ENCODE measurements at regions not wholly inside any gene's neighbourhood (a gene's known extent, or its start where the extent isn't known, plus 50 kb on each side); places are given as distances from the start of the nearest gene placed in this dataset.

DNA sequence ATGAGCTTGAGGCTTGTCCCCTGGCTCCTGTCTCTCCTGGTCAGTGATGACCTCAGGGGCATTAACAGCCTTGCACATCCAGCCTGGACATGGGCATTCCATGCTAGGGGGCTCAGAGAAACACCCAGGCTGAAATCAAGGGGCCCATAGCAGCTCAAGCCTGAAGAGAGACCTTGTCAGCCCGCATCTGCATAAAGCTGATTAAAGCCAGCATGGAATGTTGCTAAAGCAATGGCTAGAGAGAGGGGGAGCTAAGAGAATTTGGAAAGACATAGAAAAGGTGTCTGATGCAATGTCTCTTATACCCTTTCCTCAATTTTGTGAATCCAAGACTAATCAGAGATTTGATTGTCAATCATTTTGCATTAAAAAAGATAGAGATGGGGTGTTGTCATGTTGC lies 51.4 kb upstream of the WSCD1 start:
- H3K4me3 Mint-ChIP-seq: no peak overlapping the region
- H3K4me1 Mint-ChIP-seq (ENCODE audit: low read depth): peaks cover 5% of the 10 kb centered on the region
- no peak overlapping the region for H3K27ac Mint-ChIP-seq
- peaks cover 10% of the 10 kb centered on the region for H3K27me3 Mint-ChIP-seq
- no peaks in the 10 kb centered on the region for H3K36me3 Mint-ChIP-seq
- H3K9me3 Mint-ChIP-seq (ENCODE audit: low read depth): no peaks in the 10 kb centered on the region

DNA sequence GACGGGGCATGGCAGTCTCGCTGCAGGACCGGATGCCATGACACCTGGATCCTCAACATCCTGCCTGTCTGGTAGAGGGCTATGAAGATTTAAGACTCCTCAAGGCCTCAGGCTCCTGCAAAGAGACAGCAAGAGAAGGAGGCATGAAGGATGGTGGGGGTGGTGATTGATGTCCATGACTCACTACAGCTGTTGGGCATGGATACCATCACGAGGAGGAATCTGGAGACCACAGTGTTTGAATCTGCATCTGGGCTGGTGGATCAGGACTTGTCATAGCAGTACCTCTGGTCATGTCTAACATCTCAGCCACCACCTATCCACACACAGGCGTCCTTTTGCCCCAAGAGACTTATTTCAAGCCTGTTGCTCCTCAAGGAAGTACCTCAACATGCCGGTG lies 50.2 kb upstream of the WSCD1 start:
- H3K9me3 Mint-ChIP-seq (ENCODE audit: low read depth): no peaks in the 10 kb centered on the region
- no peaks in the 10 kb centered on the region for H3K36me3 Mint-ChIP-seq
- peaks cover 10% of the 10 kb centered on the region for H3K27me3 Mint-ChIP-seq
- H3K4me1 Mint-ChIP-seq (ENCODE audit: low read depth): peaks cover 5% of the 10 kb centered on the region
- peak overlapping the region; percentile 73 for H3K27ac Mint-ChIP-seq
- H3K4me3 Mint-ChIP-seq: no peak overlapping the region

DNA sequence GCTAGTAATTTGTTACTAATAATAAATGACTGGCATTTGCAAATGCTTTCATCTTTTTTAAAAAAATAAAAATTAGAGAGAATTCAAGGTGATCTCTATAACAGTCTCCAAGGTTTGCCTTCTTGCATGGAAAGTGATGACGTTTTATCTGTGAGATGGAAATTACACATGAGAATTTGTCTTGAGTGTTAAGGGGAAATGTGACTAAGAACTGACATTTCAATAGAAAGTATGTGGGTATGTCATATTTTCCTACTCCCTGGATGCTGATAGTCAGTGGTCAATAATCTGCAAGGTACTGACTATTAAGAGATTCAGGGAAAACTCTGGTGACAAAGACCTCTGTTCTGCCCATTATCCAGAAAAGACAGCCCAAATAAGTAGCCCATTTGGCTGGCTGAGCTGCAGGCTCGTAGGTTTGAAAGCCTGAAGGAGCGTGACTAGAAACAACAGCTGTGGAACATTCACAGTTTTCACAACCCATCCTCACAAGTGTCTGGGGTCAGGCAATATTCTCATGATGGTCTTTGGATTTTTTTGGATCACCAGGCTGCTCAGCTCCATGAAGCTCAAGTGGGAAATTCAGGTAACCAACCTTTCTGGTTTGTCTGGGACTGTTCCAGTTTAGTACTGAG lies 49.7 kb upstream of the WSCD1 start:
- H3K36me3 Mint-ChIP-seq: no peaks in the 10 kb centered on the region

More for the DNA sequence above, 49.7 kb upstream of the WSCD1 start:
- H3K27ac Mint-ChIP-seq: no peak overlapping the region
- no peak overlapping the region for H3K4me3 Mint-ChIP-seq
- peaks cover 10% of the 10 kb centered on the region for H3K27me3 Mint-ChIP-seq
- no peaks in the 10 kb centered on the region for H3K9me3 Mint-ChIP-seq (ENCODE audit: low read depth)
- peaks cover 5% of the 10 kb centered on the region for H3K4me1 Mint-ChIP-seq (ENCODE audit: low read depth)

All from activated naive CD8-positive, alpha-beta T cell (primary cell).